ENCODE measurements at regions not wholly inside any gene's neighbourhood (a gene's known extent, or its start where the extent isn't known, plus 50 kb on each side); places are given as distances from the start of the nearest gene placed in this dataset.
A peak's percentile ranks its signal among the peaks of the same experiment; 100 is the strongest.

DNA sequence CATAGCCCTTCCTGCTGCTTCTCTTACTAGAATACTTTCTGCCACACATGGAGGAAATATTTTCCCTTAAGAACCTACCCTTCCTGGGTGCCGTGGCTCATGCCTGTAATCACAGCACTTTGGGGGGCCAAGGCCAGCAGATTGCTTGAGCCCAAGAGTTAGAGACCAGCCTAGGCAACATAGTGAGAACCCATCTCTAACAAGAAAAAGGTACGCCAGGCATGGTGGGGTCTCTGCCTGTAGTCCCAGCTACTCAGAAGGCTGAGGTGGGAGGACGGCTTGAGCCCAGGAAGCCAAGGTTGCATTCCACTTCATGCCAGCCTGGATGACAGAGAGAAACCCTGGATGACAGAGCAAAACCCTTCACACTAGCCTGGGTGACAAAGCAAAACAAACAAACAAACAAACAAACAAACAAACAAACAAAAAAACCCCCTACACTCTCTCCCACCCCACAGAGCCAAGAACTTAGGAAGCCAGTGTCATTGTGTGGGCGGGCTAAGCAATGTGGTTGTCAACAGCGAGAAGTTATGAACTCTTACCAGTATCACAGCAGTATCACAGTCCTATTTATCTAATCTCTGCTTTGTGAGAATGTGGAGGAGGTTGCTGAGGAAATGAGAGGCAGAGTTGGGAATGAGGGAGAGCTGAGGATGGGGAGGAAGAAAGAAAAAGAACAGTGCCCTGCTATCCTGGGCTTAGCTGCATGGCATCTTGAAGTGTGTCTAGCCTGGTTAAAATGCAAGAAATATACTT is 53.8 kb upstream of the CLEC14A start:
- TF ChIP-seq, protein P1, sequence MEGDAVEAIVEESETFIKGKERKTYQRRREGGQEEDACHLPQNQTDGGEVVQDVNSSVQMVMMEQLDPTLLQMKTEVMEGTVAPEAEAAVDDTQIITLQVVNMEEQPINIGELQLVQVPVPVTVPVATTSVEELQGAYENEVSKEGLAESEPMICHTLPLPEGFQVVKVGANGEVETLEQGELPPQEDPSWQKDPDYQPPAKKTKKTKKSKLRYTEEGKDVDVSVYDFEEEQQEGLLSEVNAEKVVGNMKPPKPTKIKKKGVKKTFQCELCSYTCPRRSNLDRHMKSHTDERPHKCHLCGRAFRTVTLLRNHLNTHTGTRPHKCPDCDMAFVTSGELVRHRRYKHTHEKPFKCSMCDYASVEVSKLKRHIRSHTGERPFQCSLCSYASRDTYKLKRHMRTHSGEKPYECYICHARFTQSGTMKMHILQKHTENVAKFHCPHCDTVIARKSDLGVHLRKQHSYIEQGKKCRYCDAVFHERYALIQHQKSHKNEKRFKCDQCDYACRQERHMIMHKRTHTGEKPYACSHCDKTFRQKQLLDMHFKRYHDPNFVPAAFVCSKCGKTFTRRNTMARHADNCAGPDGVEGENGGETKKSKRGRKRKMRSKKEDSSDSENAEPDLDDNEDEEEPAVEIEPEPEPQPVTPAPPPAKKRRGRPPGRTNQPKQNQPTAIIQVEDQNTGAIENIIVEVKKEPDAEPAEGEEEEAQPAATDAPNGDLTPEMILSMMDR (IDR thresholded peaks at IDR 0.05), result no peak
- Histone ChIP-seq H3K4me3 (no peak overlapping the region), H3K36me3 (no peaks in the 10 kb centered on the region), H3K4me1 (peaks cover 0 to 3% of the 10 kb centered on the region in 2 donors), H3K27me3 (no peaks in the 10 kb centered on the region), H3K27ac (peak overlapping the region; percentile 2 to 48), H3K9me3 (peaks cover 0 to 9% of the 10 kb centered on the region in 2 donors)
- DNase-seq (ENCODE audit: low spot score), result no peak

Measured in right atrium auricular region (tissue), 2 donors.